ENCODE measurements at regions not wholly inside any gene's neighbourhood (a gene's known extent, or its start where the extent isn't known, plus 50 kb on each side); places are given as distances from the start of the nearest gene placed in this dataset.

DNA sequence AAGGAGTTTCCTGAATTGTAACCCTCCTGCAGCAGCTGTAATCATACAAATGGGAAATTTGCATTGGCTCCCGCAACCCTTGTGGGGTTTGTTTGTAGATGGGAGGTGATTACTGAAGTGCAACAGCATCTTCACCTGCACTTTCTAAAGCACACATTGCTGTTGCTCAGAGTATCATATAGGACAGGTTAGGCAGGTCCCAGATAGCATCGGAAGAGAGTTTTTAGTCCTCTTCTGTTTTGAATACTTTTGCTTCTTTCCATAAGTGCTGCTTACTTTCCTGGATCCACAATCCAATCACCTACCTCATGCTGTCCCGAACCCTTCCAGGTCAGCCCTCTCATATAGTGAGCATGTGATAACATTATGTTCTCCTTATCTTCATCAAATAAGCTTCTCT lies 300.4 kb downstream of the PTPRC start:
- TF ChIP-seq, protein P1, sequence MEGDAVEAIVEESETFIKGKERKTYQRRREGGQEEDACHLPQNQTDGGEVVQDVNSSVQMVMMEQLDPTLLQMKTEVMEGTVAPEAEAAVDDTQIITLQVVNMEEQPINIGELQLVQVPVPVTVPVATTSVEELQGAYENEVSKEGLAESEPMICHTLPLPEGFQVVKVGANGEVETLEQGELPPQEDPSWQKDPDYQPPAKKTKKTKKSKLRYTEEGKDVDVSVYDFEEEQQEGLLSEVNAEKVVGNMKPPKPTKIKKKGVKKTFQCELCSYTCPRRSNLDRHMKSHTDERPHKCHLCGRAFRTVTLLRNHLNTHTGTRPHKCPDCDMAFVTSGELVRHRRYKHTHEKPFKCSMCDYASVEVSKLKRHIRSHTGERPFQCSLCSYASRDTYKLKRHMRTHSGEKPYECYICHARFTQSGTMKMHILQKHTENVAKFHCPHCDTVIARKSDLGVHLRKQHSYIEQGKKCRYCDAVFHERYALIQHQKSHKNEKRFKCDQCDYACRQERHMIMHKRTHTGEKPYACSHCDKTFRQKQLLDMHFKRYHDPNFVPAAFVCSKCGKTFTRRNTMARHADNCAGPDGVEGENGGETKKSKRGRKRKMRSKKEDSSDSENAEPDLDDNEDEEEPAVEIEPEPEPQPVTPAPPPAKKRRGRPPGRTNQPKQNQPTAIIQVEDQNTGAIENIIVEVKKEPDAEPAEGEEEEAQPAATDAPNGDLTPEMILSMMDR (IDR thresholded peaks at IDR 0.05), result no peak
- TF ChIP-seq POLR2A (IDR thresholded peaks at IDR 0.05), result no peak
